Activated CD8-positive, alpha-beta memory T cell treated with anti-CD3 and anti-CD28 coated beads for 48 hours (primary cell): ENCODE measurements at regions not wholly inside any gene's neighbourhood (a gene's known extent, or its start where the extent isn't known, plus 50 kb on each side); places are given as distances from the start of the nearest gene placed in this dataset.

Source experiments
- DNase-seq, 3 experiments: peaks; one replicate each; pipeline ENCODE4 v3.0.0-alpha.2; 2020; ENCODE audit warnings: low read depth in 2 of 3, low spot score in 2 of 3

DNA sequence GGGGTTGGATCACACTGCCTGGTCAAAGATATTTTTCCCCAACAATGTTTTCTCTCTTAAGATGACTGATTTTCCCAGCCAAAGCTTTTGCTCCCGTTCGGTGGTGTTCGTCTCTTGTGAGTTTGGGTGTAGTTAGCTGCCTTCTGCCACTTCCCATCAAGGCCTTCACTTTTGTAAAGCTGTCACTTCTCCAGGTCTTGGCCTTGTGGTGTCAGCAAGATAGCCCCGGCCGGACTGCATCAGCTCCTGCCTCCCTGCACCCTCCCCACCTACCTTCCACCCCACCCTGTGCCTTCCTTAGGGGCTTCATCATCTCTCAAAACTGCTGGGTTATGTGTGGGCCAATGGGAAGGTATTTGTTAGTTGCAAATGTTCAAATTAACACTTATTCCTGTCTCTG lies 228.9 kb downstream of the BCL11A start:
- no peak for DNase-seq

DNA sequence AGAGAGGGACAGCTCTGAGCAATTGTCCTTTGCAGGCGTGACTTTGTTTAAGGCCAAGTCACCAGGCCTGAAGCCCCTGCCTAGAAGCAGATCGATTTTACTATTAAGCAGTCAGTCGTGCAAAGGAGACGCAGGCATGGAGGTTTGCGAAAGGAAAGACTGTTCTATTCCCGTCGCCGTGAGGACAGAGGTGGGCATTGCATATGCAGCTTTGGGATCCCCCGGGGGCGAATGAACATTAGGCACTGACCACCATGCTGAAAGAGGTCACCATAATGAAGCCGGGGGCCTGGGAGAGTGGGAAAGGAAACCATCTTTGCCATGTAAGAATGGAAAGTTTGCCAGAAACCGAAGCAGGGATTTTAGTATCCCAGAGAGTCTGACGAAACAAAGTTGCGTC lies 231.6 kb downstream of the BCL11A start:
- DNase-seq: no peak

DNA sequence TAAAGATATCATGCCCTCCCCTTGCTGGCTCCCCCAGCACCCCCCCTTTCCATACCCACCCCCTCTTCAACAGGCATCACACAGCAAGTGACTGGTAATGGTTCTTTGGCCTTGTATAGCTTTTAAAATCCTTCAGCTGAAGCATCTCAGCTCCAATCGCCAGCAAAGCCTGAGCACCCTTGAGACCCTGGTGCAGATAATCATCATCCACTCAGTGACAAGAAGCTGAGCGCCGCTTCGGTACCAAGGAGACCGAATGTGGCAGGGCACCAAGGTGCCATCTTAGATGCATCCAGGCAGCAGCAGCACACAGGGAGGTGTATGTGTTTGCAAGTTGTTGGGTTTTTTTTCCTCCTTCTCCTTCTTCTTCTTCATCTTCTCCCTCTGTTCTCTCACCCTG lies 232.7 kb downstream of the BCL11A start:
- no peak for DNase-seq

DNA sequence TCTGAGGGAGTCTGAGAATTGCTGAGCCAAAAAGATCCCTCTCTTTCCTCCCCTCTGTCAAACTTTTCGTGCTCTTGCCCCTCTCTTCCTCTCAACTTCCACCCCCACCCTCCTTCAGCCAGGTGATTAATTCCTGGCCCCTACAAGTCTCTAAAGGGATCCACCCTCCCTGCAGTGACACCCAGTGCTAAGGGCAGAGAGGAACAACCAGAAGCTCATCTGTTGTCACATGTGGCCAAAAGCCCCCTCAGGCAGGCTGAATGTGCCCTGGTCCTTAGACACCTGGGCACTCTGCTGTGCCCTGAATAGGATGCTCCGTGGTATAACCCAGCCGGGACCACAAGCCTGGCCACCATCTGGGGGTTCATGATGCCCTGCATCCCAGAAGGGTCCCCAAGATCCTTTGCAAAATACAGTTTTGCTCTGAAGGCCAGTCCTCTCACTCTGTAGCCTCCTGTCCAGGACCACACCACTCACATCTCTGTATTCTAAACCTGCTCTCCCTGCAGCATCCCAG lies 234.4 kb downstream of the BCL11A start:
- no peak for DNase-seq

DNA sequence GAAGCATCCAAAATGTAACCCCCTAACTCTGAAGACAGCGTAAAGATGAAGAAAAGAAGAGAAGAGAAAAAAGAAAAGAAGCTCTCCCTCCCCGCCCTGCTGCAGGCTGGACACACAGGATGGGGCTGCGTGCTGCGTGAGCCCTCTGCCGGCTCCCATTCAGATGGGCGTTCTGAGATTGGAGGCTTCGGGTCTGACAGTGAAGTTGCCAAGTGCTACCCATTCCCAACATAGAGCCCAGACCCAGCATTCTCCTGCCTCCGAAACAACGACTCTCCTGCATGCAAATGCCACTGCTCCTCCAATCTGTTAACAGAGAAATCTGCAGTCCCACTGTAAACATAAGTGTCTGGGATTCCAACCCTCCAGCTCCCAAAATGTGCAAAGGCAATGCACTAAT lies 234.9 kb downstream of the BCL11A start:
- DNase-seq: no peak

DNA sequence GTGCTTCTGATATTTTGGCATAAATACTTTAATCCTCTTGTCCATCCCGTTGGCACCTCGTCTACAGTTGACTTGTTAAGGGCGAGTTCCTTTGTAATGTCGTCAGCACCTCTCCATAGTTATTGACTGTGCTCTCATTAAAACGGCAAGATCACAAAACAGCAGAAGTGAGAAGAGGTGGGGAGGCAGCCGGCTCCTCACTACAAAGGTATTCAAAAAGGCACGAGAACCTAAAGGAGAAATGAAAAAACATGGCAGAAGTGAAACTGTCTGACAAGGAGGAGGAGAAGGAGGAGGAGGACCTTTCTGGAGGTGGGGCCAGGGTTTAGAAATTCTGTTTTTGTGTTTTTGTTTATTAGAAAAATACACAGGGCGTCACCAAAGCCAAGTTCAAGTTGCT lies 235.6 kb downstream of the BCL11A start:
- DNase-seq: no peak

DNA sequence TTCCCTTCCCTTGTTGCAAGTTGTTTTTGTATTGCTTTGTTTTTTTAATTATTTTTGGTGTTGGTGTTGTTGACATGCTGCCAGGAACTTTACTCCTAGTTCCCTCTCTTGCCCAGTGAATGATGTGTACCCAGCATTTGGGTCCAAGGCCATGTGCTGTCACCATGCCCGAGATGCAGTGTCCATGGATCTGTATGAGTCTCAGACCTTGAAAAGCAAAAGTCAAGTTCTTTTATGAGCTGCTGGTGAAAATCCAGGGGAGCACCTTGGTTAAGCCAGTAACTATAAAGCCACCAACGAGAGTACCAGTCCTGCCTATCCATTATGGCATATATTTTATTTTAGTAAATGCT lies 236.4 kb downstream of the BCL11A start:
- DNase-seq: no peak

DNA sequence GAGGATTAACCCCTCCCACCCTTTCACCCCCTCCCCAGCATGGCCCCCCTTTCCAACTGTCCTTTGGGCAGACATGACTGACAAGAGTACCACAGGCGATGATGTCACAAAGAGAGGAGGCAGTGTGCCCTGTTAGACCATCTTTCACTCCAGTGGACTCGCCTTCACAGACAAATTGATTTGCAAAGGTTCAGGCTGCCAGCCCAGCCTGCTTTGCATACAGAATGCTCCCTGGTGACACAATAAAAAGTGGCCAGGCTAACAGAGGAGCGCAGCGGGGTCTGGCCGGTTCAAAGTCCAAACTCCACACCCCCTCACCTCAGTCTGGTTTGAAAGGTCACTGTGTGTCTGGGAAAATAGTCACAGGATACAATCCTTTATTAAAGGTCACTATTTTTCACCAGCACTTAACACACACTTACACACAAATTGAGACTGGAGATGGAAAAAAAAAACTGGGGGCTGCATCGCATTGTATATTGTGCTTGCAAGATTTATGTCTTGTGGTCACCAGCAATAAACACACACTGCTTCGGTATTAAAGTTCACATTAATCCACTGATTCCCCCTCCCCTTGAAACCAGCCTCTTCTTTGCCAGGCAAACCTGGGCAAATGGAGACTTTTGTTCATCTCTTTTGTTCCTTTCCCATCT lies 236.9 kb downstream of the BCL11A start:
- no peak for DNase-seq

DNA sequence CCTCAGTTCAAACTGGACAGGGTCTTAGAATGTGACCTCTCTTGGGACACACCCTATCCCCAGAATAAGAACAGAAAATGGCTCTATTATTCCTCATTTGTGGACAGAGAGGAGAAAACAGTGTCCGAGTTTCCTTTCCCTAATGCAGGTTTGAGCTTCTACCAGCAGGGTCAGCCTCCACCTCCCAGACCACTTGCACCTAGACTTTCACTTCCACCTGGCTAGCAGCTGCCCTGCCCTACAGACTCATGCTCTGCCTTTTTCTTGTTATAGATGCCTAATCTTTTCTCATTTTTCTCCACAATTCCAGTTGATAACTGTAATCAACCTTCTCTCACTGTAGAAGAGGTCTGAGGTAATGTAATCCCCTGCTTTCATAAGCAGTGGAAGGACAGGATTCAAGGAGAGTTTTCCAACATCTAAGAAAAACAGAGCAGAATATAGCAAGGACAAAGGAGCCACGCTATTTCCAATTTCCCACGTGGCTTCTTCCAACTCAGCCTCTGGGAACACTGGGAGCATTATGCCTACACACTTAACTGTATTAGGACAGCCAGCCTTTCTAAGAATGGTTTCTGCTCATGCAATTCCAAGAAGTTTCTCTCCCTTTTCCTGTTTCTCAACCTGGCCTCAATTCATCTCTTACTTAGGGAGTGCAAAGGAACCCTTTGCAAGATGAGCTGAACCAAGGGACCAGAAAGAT lies 239.8 kb downstream of the BCL11A start:
- no peak for DNase-seq

DNA sequence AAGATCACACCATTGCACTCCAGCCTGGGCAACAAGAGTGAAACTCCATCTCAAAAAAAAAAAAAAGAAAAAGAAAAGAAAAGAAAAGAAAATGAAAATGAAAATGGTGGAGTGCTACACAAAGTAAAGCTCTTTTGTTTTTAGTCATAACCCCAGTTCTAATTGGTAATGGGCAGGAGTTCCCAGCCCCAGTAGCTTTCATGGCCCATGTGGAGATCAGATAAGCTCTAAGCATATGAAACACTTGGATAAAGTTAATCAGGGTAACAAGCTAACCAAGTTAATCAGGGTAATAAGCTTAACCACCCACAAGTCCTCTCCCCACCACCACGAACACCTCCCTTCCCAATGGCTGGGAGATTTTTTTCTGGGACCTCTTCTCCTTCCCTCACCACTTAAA lies 240.8 kb downstream of the BCL11A start:
- DNase-seq: no peak

DNA sequence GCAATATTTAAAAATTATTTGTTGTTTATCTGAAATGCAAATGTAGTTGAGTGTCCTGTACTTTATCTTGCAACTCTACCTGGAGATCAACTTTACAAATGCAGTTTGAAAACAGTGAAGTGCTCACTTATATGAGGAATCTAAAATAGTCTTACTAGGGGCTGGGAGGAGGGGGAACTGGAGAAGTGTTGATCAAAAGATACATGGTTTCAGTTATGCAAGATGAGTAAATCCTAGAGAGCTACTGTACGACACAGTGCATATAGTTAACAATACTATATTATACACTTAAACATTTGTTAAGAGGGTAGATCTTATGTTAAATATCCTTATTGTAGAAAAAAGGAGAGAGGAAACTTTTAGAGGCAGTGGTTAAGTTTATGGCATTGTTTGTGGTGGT lies 241.9 kb downstream of the BCL11A start:
- no peak for DNase-seq

DNA sequence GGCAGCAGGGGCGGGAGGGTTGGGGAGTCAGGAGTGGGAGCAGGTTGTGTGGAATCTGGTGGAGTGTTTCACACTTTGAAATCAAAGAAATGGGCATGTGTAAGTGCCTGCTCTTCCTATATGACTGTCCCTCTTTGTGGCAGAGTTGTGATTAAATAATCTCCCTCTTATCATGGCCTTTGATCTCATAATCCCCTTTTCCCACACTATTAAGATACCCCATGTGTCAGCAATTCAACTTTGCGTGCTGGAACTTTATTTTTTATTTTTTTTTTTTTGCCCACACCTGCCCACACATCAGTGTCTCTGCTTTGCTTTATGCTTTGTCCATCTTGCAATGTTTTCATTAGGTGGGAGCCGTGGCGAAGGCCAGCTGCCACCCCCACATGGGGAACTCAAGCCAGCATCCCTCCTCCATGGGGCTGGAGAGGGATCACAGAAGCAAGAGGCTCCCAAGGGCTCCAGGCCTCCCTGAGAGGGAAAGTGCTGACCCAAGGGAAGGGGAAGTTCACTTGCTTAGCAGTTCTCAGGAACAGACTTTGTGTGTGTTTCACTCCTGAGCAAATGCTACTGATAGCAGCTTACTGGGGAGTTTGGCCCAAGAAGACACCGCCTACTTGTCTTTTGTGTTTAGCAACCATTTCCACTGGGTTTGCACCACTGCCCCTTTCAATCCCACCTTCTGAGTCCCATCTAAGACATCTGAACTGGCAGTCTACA lies 243.4 kb downstream of the BCL11A start:
- no peak for DNase-seq

DNA sequence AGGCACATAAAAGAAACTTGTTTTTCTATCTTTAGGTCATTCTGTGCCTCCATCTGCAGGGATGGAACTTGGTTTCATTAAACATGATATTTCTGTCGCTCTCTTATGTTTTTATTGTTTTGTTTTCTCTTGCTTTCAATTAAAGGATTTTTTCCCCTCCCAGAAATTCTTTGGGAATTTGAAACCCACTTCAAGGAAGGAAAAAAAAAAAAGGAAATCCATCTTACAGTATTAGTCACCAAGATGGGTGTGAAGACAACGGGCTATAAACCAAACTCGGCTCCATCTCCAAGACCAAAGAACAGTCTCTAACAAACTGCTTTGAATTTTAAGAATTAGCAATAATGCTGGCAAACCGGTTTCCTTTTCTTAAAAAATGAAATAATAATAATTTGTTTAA lies 244.1 kb downstream of the BCL11A start:
- DNase-seq: no peak

DNA sequence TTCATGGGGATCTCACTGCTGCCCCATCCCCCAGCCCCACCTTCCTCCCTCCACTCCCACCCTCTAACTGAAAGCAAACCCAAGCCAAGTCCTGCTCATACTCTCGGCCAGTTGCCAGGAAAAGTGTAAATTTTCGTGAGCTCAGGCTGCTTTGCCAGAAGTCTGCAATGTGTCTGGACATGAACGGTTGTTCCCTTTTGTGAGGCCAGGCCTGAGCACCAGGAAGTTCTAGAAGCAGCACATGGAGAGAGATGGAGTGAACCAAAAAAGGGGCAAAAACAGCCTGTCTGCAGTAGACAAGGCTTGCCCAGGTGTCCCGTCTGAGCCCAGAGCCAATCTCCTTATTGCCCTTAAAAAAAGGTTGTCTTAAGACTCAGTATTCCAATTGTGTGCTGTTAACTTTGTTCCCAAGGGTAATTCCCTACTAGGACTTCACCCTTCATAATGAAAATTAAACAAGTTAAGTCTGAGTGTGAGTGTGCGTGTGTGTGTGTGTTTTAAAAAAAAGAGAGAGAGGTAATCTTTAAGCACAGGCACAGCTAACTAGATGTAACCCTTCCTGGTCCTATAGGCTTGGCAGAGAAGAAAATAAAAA lies 247.1 kb downstream of the BCL11A start:
- no peak for DNase-seq

DNA sequence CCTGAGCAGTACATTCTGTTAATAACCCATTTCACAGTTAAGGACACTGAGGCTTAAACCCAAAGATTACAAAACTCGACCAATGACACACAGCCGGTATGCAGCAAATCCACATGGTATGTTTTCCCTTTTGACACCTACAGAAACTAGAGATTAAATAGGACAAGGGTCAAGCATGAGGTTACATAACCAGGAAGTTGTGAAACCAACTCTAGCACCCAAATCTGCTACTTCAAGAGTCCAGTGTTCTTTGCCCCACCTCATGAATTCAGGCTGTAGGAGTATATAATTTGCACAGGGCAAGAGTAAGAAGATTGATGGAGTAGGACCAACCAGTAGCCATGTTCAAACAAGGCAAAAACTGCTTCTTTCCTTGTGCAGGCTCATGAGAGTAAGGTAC lies 249.8 kb downstream of the BCL11A start:
- no peak for DNase-seq

DNA sequence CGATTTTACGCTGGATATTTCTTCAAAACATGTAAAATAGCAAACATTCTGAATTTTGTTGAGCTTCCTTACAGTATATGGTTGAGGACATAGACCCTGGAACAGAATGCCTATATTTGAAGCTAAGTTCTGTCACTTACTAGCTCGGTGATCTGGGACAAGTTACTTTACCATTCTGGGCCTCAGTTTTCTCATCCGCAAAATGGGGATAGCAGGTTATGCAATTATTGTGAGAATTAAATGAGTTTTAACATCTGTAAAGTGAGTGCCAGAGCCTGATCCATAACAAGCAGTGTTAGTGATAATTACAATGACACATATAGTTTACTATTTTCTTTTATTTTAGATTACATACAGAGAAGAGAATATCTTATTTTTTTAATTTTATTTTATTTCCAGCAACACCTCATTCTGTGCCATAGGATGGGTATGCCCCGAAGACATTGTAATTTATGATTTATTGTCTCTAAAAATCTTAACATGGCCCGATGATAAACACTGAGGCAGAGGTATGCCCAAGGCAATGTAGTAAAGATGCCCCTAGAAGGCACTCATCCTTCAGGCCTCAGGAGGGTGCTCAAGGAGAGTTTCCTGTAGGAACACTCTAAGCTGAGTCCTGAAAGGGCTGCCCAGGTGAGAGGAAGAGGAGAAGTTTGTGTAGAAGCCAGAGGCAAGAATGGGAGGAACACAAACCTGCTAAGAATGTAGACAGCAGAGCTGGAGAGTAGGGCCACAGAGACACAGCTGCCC lies 250.9 kb downstream of the BCL11A start:
- no peak for DNase-seq

DNA sequence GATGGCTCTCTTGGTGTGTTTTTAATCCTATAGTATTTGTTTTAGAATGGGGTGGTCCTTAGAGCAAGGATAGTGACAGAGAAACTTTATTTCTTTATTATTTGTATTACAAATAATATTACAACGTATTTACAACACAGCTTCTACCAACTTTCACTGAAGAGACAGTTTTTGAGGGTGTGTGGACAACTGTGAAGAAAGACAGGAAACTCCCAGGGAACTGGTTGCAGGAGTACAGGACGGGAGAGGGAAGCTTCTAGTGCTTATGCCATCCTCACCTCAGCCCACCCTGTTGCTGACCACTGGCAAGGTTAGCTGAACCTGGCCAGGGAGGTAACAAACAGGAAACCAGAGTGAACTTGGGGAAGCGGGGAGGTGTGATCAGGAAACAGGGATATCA lies 251.7 kb downstream of the BCL11A start:
- no peak for DNase-seq

DNA sequence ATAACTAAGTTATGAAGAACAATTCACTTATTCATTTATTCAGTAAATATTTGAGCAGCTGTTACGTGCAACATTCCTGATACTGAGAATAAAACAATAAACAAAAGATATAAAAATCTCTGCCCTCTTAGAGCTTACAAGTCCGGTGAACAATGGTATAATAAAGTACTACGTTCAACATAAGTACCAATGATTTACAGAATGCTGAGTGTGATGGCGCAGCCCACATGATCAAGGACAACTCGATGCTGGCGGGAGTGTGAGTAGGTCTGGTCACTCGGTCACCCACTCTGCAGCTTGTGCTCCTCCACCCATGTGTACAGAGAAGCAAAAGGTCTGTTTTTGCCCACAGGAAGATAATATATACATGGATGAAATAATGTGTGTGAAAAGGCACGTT lies 254.3 kb downstream of the BCL11A start:
- DNase-seq: no peak

DNA sequence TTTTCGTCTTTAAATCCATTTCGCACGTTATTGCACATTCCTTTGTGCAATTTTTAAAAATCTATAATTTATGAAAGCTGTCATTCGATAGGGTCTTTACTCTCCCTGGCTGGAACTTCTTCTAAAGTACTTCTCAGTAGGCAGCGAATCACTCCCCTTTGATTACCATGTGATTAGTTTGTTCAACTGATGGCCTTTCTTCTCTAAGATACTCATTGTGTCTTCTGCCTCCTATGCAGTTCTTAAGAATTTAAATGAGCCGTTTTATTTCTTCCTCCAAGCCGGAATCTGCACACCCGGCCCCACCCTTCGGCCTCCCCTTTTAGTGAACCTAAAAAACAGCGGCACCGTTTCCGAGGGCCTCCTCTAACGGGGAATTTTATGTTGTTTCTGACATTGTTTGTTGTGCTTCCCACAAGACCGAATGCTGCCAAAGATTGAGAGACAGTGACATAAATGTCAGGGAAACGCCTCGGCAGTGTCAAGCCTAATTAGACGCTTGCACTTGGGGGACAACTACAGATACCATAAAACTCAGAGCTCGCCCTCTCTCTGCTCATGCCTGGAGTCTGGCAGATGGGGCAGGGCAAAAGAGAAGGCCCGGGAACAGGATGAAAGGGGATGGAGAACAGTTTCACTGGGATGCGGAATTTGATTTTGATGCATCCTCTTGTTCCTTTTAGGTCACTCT lies 255.3 kb downstream of the BCL11A start:
- no peak for DNase-seq

DNA sequence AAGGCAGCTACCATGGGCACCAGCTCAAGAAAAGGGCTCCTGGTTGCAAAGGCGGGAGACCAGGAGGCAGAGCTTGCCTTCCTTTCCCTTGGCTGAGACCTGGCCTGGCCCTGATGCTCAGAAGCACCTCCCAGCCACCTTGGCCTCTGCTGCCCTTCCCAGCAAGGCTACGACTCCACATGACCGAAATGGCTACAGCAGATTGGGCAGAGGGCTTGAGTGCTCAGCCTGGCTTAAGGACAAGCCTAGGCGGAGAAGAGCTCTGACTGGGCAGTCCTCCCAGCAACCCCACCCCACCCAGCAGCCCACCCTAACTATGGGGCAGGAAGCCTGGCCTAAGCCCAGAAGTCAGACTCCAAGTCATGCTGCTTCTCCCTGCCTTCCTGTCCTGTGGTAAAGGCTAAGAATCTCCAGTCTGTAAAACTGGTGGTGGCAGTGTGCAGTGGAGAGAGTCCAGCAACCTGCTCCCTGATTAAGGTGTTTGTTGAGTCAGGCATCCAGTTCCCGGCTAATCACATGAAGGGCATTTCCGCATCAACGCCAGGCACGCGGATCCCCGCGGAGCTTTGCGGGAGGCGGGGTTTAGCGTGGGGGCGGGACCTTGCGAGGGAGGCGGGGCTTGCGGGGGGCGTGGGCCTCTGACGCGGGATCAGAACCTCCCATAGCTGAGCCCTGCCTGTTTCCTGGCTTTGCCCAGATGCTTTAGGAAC lies 256.0 kb downstream of the BCL11A start:
- no peak for DNase-seq
